ENCODE measurements at regions not wholly inside any gene's neighbourhood (a gene's known extent, or its start where the extent isn't known, plus 50 kb on each side); places are given as distances from the start of the nearest gene placed in this dataset.
"Not testable (repeated sequence)": the region's sequence is repeated elsewhere in the genome, so short reads cannot be mapped to it uniquely, and the experiment has no call there.

DNA sequence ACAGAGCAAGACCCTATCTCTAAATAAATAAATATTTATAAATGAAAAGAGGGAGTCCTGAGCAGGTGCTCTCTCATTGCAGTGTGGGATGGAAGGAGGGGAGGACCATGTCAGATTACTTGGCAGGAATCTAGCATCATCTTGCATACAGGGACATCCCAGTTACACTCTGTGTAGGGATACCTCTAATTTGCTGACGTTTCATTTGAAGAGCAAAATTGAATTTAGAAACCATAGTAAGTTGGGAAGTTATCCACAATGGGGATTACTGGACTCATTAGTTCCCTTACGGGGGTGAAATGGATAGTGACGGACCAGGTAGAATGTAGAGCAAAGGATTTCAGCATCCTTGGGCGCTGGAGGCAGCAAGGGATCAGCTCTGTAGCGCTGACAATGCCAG, 52.1 kb downstream of the ARHGEF18 start:
- Histone ChIP-seq H3K9me3 (ENCODE audit: control insufficient read depth, low read length) (no peaks in the 10 kb centered on the region), H3K9ac (ENCODE audit: low read length) (no peak overlapping the region), H3K4me3 (ENCODE audit: low read length) (no peak overlapping the region), H3K27me3 (ENCODE audit: control insufficient read depth, insufficient read depth, low read length) (no peaks in the 10 kb centered on the region), H3K4me1 (ENCODE audit: control insufficient read depth, insufficient read depth, low read length) (peaks cover 24% of the 10 kb centered on the region), H3K36me3 (ENCODE audit: control insufficient read depth, insufficient read depth, low read length) (no peaks in the 10 kb centered on the region)

DNA sequence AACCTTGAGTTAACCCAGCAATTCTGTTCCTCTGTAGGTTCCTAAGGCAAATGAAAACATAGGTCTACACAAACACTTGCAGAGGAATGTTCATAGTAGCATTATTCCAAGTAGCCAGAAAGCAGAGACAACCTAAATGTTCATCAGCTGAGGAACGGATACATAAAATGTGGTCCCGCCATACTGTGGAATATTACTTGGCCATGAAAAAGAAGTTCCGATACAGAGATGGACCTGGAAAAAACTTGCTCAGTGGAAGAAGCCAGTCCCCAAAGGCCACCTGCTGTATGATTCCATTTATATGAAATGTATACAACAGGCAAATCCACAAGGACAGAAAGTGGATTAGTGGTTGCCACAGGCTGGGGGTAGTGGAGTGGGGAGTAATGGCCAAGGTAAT, 53.0 kb downstream of the ARHGEF18 start:
- H3K4me1 ChIP-seq (ENCODE audit: control insufficient read depth, insufficient read depth, low read length): peaks cover 18% of the 10 kb centered on the region
- no peaks in the 10 kb centered on the region for H3K9me3 ChIP-seq (ENCODE audit: control insufficient read depth, low read length)
- no peak overlapping the region for H3K9ac ChIP-seq (ENCODE audit: low read length)
- H3K36me3 ChIP-seq (ENCODE audit: control insufficient read depth, insufficient read depth, low read length): no peaks in the 10 kb centered on the region
- H3K4me3 ChIP-seq (ENCODE audit: low read length): no peak overlapping the region
- H3K27me3 ChIP-seq (ENCODE audit: control insufficient read depth, insufficient read depth, low read length): no peaks in the 10 kb centered on the region

DNA sequence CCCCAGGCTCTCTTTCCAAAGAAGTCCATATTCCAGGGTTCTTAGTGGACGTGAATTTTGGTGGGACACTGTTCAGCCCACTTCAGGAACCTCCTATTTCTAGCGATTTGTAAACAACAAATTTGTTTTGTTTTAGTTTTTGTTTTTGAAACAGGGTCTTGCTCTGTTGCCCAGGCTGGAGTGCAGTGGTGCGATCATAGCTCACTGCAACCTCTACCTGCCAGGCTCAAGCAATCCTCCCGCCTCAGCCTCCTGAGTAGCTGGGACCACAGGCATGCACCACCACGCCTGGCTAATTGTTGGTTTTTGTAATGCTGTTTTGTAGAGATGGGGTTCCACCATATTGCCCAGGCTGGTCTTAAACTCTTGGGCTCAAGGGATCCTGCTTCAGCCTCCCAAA, 56.7 kb downstream of the ARHGEF18 start:
- not testable (repeated sequence) for H3K4me3 ChIP-seq (ENCODE audit: low read length); H3K36me3 ChIP-seq (ENCODE audit: control insufficient read depth, insufficient read depth, low read length); H3K9ac ChIP-seq (ENCODE audit: low read length); H3K9me3 ChIP-seq (ENCODE audit: control insufficient read depth, low read length); H3K27me3 ChIP-seq (ENCODE audit: control insufficient read depth, insufficient read depth, low read length)
- peaks cover 11% of the 10 kb centered on the region for H3K4me1 ChIP-seq (ENCODE audit: control insufficient read depth, insufficient read depth, low read length)

DNA sequence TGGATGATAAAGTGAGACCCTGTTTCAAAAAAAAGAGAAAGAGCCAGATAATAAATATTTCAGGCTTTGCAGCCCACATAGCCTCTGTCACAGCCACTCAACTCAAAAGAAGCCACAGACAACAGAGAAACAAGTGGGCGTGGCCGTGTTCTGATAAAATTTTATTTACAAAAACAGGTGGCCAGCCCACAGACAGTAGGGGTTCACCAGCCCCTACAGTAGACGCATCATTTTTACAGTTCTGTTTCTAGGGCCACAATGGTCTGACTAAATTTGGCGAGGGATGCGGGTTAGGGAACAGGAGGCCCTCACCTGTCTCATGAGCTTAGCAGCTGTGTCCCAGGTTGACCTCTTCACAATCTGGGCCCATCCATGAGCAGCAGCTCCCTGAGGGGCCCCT, 59.5 kb downstream of the ARHGEF18 start:
- Histone ChIP-seq H3K9me3 (ENCODE audit: control insufficient read depth, low read length) (no peaks in the 10 kb centered on the region), H3K27me3 (ENCODE audit: control insufficient read depth, insufficient read depth, low read length) (no peaks in the 10 kb centered on the region), H3K9ac (ENCODE audit: low read length) (no peak overlapping the region), H3K4me3 (ENCODE audit: low read length) (no peak overlapping the region), H3K4me1 (ENCODE audit: control insufficient read depth, insufficient read depth, low read length) (peaks cover 11% of the 10 kb centered on the region), H3K36me3 (ENCODE audit: control insufficient read depth, insufficient read depth, low read length) (no peaks in the 10 kb centered on the region)

DNA sequence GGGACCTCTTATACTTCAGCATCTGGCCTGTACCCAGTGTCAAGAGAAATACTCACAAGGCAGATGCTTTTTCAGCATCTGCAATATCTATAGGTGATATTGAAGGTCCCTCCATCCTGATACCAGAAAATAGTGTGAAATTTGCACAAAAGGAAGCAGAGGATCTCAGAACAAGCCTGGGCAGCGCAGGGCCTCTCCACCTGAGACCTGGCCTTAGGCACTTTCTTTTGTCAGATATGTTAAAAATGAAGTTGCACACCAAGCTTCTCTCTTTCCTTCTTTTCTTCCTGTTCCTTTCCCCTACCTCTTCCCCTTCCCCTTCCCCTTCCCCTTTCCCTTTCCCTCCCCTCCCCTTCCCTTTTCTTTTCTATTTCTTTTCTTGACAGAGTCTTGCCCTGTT, 62.2 kb downstream of the ARHGEF18 start:
- Histone ChIP-seq H3K4me1 (ENCODE audit: control insufficient read depth, insufficient read depth, low read length) (peaks cover 21% of the 10 kb centered on the region), H3K27me3 (ENCODE audit: control insufficient read depth, insufficient read depth, low read length) (no peaks in the 10 kb centered on the region), H3K9me3 (ENCODE audit: control insufficient read depth, low read length) (no peaks in the 10 kb centered on the region), H3K36me3 (ENCODE audit: control insufficient read depth, insufficient read depth, low read length) (no peaks in the 10 kb centered on the region), H3K4me3 (ENCODE audit: low read length) (no peak overlapping the region), H3K9ac (ENCODE audit: low read length) (no peak overlapping the region)

DNA sequence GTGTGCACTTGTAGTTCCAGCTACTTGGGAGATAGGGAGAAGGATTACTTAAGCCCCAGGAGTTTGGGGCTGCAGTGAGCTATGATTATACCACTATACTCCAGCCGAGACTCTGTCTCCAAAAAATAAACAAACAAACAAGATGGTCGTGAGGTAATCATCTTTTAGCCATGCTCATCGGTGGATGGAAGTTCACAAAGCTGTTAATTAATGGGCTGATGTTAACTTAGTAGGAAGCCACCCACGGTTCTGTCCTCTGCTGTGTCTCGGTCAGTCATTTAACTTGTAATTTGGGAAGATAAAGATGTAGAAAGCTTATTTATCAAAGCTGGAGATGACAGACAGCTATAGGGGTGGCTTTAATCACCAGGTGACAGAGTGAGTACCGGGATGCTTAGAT, 64.9 kb downstream of the ARHGEF18 start:
- Histone ChIP-seq H3K9ac (ENCODE audit: low read length) (no peak overlapping the region), H3K4me3 (ENCODE audit: low read length) (no peak overlapping the region), H3K4me1 (ENCODE audit: control insufficient read depth, insufficient read depth, low read length) (peaks cover 21% of the 10 kb centered on the region), H3K9me3 (ENCODE audit: control insufficient read depth, low read length) (no peaks in the 10 kb centered on the region), H3K27me3 (ENCODE audit: control insufficient read depth, insufficient read depth, low read length) (no peaks in the 10 kb centered on the region), H3K36me3 (ENCODE audit: control insufficient read depth, insufficient read depth, low read length) (no peaks in the 10 kb centered on the region)

DNA sequence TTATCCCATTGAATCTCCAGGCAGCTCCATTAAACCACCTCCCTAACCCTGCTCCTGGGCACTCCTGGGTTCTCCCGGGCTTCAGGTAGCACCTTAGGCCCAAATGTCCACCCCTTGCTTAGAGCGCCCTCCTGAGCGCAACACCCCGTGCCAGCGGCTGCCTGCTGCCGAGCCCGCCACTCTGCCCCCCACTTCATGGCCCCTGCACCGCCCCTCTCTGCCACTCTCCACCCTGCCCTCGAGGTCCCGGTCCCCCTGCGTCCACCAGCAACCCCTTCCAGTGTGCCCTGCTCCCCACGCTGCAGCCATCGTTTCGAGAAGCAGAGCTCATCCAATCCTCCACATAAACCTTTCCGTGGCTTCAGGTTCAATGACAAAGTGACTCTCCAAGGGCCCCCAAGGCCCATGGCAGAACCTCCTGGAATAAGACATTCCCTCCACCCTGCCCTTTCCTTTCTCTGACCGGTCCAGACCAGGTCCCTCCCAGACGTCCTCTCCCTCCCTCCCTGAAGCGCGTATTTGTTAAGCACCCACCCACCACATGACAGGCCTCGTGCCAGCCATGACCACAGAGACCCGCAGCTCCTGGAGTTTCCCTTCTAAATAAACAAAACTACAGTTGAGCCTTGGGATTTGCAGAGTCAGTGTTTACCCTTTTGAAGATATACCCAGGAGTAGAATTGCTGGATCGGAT, 66.6 kb downstream of the ARHGEF18 start:
- peak overlapping the region; percentile 9 for H3K9ac ChIP-seq (ENCODE audit: low read length)
- H3K36me3 ChIP-seq (ENCODE audit: control insufficient read depth, insufficient read depth, low read length): no peaks in the 10 kb centered on the region

DNA sequence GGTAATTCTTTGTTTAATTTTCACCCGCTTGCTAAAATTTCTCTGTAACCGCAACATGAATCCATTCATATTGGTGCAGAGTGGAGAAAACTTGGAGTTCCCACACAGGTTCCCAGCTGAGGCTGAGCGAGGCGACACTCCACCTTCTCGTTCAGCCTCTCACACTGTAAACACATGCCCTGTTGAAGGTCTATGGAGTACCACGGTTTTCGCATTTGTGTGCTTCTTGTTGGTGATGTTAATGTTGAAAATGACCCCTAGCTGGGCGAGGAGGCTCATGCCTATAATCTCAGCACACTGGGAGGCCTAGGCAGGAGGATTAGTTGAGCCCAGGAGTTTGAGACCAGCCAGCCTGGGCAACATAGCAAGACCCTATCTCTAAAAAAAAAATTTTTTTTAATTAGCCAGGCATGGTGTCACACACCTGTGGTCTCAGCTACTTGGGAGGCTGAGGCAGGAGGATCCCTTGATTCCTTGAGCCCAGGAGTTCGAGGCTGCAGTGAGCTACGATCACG, 67.2 kb downstream of the ARHGEF18 start:
- Histone ChIP-seq H3K4me1 (ENCODE audit: control insufficient read depth, insufficient read depth, low read length) (peaks cover 20% of the 10 kb centered on the region), H3K27me3 (ENCODE audit: control insufficient read depth, insufficient read depth, low read length) (no peaks in the 10 kb centered on the region), H3K4me3 (ENCODE audit: low read length) (no peak overlapping the region), H3K9ac (ENCODE audit: low read length) (no peak overlapping the region), H3K36me3 (ENCODE audit: control insufficient read depth, insufficient read depth, low read length) (no peaks in the 10 kb centered on the region), H3K9me3 (ENCODE audit: control insufficient read depth, low read length) (no peaks in the 10 kb centered on the region)

More for the DNA sequence above, 66.6 kb downstream of the ARHGEF18 start:
- H3K4me3 ChIP-seq (ENCODE audit: low read length): no peak overlapping the region
- H3K27me3 ChIP-seq (ENCODE audit: control insufficient read depth, insufficient read depth, low read length): no peaks in the 10 kb centered on the region
- peaks cover 20% of the 10 kb centered on the region for H3K4me1 ChIP-seq (ENCODE audit: control insufficient read depth, insufficient read depth, low read length)
- no peaks in the 10 kb centered on the region for H3K9me3 ChIP-seq (ENCODE audit: control insufficient read depth, low read length)

DNA sequence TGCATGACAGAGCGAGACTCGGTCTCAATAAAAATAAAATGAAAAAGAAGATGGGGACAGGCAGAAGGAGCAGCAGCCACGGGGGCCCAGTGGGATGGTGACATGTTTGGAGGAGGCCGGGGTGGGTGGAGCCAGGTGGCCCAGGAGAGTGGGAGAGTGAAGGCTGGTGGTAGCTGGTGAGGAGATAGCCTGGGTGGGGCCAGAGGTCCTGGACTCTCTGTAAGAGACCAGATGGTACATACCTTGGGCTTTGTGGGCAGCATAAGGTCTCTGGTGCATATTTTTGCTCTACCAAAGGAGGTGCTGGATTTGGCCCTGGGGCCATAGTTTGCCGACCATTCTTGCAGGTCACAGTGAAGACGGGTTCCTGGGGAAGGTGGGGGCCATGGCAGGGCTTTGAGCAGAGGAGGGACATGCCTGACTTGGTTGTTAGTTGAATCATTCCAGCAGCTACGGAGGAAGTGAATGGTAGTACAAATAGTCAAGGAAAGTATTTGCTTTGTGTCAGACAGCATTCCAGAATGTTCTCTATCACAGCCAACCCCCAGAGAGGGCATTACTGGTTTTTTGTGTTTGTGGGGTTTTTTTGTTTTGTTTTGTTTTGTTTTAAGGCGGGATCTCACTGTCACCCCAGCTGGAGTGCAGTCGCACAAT, 69.1 kb downstream of the ARHGEF18 start:
- no peak overlapping the region for H3K4me3 ChIP-seq (ENCODE audit: low read length)
- H3K9me3 ChIP-seq (ENCODE audit: control insufficient read depth, low read length): no peaks in the 10 kb centered on the region
- H3K4me1 ChIP-seq (ENCODE audit: control insufficient read depth, insufficient read depth, low read length): peaks cover 21% of the 10 kb centered on the region
- no peak overlapping the region for H3K9ac ChIP-seq (ENCODE audit: low read length)
- no peaks in the 10 kb centered on the region for H3K36me3 ChIP-seq (ENCODE audit: control insufficient read depth, insufficient read depth, low read length)
- no peaks in the 10 kb centered on the region for H3K27me3 ChIP-seq (ENCODE audit: control insufficient read depth, insufficient read depth, low read length)

DNA sequence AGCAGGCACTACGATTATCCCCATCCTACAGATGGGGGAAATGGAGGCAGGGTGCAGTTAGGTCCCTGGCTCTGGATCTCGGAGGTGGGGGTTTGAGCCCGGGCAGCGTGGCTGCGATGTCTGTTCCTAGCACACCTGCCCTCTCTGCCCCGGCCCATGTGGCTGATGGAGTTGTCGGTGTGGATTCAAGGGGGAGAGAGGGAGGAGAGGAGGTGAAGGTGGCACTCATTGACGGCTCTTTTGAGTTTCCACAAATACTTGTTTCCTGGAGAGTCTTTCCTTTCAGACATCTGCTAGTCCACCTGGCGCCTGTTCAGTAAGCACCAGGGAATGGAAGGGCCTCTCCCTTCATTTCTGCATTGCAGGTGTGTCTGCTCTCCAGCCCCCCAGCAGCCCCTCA, 69.9 kb downstream of the ARHGEF18 start:
- H3K27me3 ChIP-seq (ENCODE audit: control insufficient read depth, insufficient read depth, low read length): no peaks in the 10 kb centered on the region
- peaks cover 23% of the 10 kb centered on the region for H3K4me1 ChIP-seq (ENCODE audit: control insufficient read depth, insufficient read depth, low read length)
- H3K4me3 ChIP-seq (ENCODE audit: low read length): no peak overlapping the region
- no peak overlapping the region for H3K9ac ChIP-seq (ENCODE audit: low read length)
- no peaks in the 10 kb centered on the region for H3K36me3 ChIP-seq (ENCODE audit: control insufficient read depth, insufficient read depth, low read length)
- H3K9me3 ChIP-seq (ENCODE audit: control insufficient read depth, low read length): no peaks in the 10 kb centered on the region

DNA sequence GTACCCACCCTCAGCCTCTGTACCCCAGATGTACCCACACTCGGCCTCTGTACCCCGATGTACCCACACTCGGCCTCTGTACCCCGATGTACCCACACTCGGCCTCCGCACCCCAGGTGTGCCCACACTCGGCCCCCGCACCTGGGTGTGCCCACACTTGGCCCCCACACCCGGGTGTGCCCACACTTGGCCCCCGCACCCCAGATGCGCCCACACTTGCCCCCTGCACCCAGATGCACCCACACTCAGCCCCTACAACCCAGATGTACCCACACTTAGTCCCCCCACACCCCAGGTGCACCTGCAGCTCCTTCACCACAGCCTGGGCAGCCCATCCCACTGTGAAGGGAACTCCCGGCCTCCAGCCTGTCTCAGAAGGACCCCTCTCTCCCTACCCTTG, 69.7 kb downstream of the PEX11G start:
- Histone ChIP-seq H3K4me1 (ENCODE audit: control insufficient read depth, insufficient read depth, low read length) (peaks cover 23% of the 10 kb centered on the region), H3K4me3 (ENCODE audit: low read length) (no peak overlapping the region), H3K9me3 (ENCODE audit: control insufficient read depth, low read length) (no peaks in the 10 kb centered on the region), H3K9ac (ENCODE audit: low read length) (no peak overlapping the region), H3K36me3 (ENCODE audit: control insufficient read depth, insufficient read depth, low read length) (no peaks in the 10 kb centered on the region), H3K27me3 (ENCODE audit: control insufficient read depth, insufficient read depth, low read length) (no peaks in the 10 kb centered on the region)

DNA sequence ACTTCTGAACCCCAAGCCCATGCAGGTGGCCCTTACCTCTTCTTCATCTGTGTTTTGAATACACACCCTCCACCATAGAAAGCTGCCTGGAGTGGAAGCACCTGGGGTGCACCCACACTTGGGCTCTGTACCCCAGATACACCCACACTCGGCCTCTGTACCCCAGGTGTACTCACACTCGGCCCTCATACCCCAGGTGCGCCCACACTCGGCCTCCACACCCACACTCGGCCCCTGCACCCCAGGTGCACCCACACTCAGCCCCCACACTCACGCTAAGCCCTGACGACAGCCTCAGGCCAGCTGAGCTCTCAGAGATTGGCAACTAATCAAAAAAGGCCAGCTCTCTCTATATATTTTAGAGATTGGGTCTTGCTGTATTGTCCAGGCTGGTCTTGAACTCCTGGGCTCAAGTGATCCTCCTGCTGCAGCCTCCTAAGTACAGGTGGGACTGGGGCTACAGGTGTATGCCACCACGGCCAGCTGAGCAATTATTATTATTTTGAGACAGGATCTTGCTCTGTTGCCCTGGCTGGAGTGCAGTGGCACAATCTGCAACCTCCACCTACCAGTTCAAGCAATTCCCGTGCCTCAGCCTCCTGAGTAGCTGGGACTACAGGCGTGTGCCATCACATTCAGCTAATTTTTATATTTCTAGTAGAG, 68.9 kb downstream of the PEX11G start:
- Histone ChIP-seq H3K36me3 (ENCODE audit: control insufficient read depth, insufficient read depth, low read length) (no peaks in the 10 kb centered on the region), H3K27me3 (ENCODE audit: control insufficient read depth, insufficient read depth, low read length) (no peaks in the 10 kb centered on the region), H3K4me3 (ENCODE audit: low read length) (no peak overlapping the region), H3K4me1 (ENCODE audit: control insufficient read depth, insufficient read depth, low read length) (peaks cover 23% of the 10 kb centered on the region), H3K9ac (ENCODE audit: low read length) (no peak overlapping the region), H3K9me3 (ENCODE audit: control insufficient read depth, low read length) (no peaks in the 10 kb centered on the region)

Data from mucosa of stomach (tissue), 1 donor.